HepG2 (cell line): ENCODE measurements at regions not wholly inside any gene's neighbourhood (a gene's known extent, or its start where the extent isn't known, plus 50 kb on each side); places are given as distances from the start of the nearest gene placed in this dataset.

Experiments used
- ATAC-seq: fragments of 200-7000 bp; cut with Tn5 transposase; 3 replicates; pipeline ENCODE4 v1.9.1; 2020; ENCODE audit warnings: mild to moderate bottlenecking, moderate library complexity
- BruUV-seq: library from RNA; stranded (reverse); fragments of 400-500 nt; replicated peaks from 2 replicates; lab custom pipeline; 2021; lab: Mats Ljungman, UMichigan
- CTCF ChIA-PET: fragments of 300-600 bp; formaldehyde crosslinking; extraction: SDS; loops from one replicate; lab custom pipeline; 2021; ENCODE audit warnings: low total read pairs, inconsistent platforms, low intra/inter-chr PET ratio; lab: Yijun Ruan, JAX
- POLR2A ChIA-PET: fragments of 350-600 bp; sonication (Branson Sonifier 250); formaldehyde crosslinking; loops from one replicate; lab custom pipeline; 2020; ENCODE audit warnings: antibody characterized with exemption, inconsistent platforms; lab: Yijun Ruan, JAX
- DNase-seq: peaks from one replicate; pipeline ENCODE4 v3.0.0-alpha.2; 2015; ENCODE audit warnings: low spot score
- FAIRE-seq: peaks from 3 replicates; lab custom pipeline; 2011; peaks lifted over from hg19 to GRCh38; lab: Jason Lieb, UNC
- H2AFZ ChIP-seq: one replicate; pipeline ENCODE4 v1.6.1; 2011; ENCODE audit warnings: low read length, inconsistent platforms
- H3K27ac ChIP-seq: fragments of 300-600 bp; 3 replicates; pipeline ENCODE4 v1.8.0; 2011; ENCODE audit warnings: mixed run types, mild to moderate bottlenecking, mixed read lengths, low read length, inconsistent platforms; ENCODE audit not compliant: insufficient read depth; ENCODE audit errors: extremely low read length
- H3K27me3 ChIP-seq, 2 experiments: fragments of 200-600 bp in 1 of 2; 2 replicates in 1 of 2; 3 replicates in 1 of 2; pipeline versions ENCODE4 v1.6.0 to v1.8.0; 2011; ENCODE audit warnings: low read length in 2 of 2, mild to moderate bottlenecking in 2 of 2, moderate library complexity in 2 of 2, inconsistent platforms in 1 of 2; ENCODE audit not compliant: insufficient read depth in 2 of 2, control insufficient read depth in 1 of 2
- H3K36me3 ChIP-seq, 2 experiments: fragments of 200-600 bp in 1 of 2; replicated peaks in 1 of 2; 2 replicates in 1 of 2; 3 replicates in 1 of 2; pipeline versions ENCODE4 v1.5.1 to v1.8.0; 2011; ENCODE audit warnings: low read length in 2 of 2, inconsistent platforms in 1 of 2; ENCODE audit not compliant: insufficient read depth in 2 of 2, control insufficient read depth in 1 of 2
- H3K4me1 ChIP-seq: 2 replicates; pipeline ENCODE4 v1.5.1; 2012; ENCODE audit warnings: low read length, inconsistent platforms; ENCODE audit not compliant: insufficient read depth
- H3K4me2 ChIP-seq: 2 replicates; pipeline ENCODE4 v1.6.0; 2011; ENCODE audit warnings: low read depth, low read length, inconsistent platforms
- H3K4me3 ChIP-seq, 3 experiments: fragments of 200-600 bp in 1 of 3; sonication (generic), shearing (Covaris generic) in 1 of 3; replicated peaks in 1 of 3; 2 replicates each; pipeline ENCODE4 v1.5.1; 2011 to 2016; ENCODE audit warnings: low read length in 3 of 3, inconsistent platforms in 2 of 3, low read depth in 2 of 3, mild to moderate bottlenecking in 2 of 3, control low read depth in 1 of 3, mixed read lengths in 1 of 3; ENCODE audit not compliant: insufficient read depth in 1 of 3
- H3K79me2 ChIP-seq: one replicate; pipeline ENCODE4 v1.6.1; 2011; ENCODE audit warnings: low read length, inconsistent platforms; ENCODE audit not compliant: insufficient read depth
- H3K9ac ChIP-seq: 2 replicates; pipeline ENCODE4 v1.6.0; 2011; ENCODE audit warnings: mild to moderate bottlenecking, low read depth, low read length, inconsistent platforms; ENCODE audit not compliant: insufficient read depth
- H3K9me3 ChIP-seq: 2 replicates; pipeline ENCODE4 v1.5.1; 2012; ENCODE audit warnings: mild to moderate bottlenecking, low read length
- H4K20me1 ChIP-seq: 2 replicates; pipeline ENCODE4 v1.6.0; 2011; ENCODE audit warnings: inconsistent platforms, mild to moderate bottlenecking, low read length, moderate library complexity; ENCODE audit not compliant: insufficient read depth
- CENPT ChIP-seq: sonication (generic); formaldehyde crosslinking; IDR thresholded peaks from 2 replicates; pipeline ENCODE4 v1.8.0; 2022; ENCODE audit warnings: low read depth, mild to moderate bottlenecking, moderate library complexity, missing genetic modification reagents
- HDAC1 ChIP-seq: sonication (generic); formaldehyde crosslinking; IDR thresholded peaks from 2 replicates; pipeline ENCODE4 v1.5.1; 2020; ENCODE audit warnings: mild to moderate bottlenecking, missing genetic modification reagents
- MAF1 ChIP-seq: sonication (generic); formaldehyde crosslinking; IDR thresholded peaks from 2 replicates; pipeline ENCODE4 v1.5.0; 2020; ENCODE audit warnings: missing genetic modification reagents, borderline replicate concordance
- MYC ChIP-seq: sonication (generic); formaldehyde crosslinking; IDR thresholded peaks from 2 replicates; pipeline ENCODE4 v1.9.0; 2021; ENCODE audit warnings: missing genetic modification reagents, borderline replicate concordance
- NRL ChIP-seq: sonication (generic); formaldehyde crosslinking; IDR thresholded peaks from 2 replicates; pipeline ENCODE4 v1.5.0; 2020; ENCODE audit warnings: missing genetic modification reagents, mild to moderate bottlenecking, moderate library complexity, borderline replicate concordance
- POLR2A ChIP-seq, 2 experiments: IDR thresholded peaks; 2 replicates each; pipeline ENCODE4 v1.6.1; 2011; ENCODE audit warnings: low read depth in 2 of 2, low read length in 2 of 2, mild to moderate bottlenecking in 1 of 2, moderate library complexity in 1 of 2; ENCODE audit not compliant: insufficient read depth in 1 of 2
- ZBTB3 ChIP-seq: sonication (generic); formaldehyde crosslinking; IDR thresholded peaks from 2 replicates; pipeline ENCODE4 v1.4.0; 2020; ENCODE audit warnings: low read depth, mild to moderate bottlenecking, moderate library complexity, missing genetic modification reagents, borderline replicate concordance
- ZNF333 ChIP-seq: sonication (generic); formaldehyde crosslinking; IDR thresholded peaks from 2 replicates; pipeline ENCODE4 v1.4.0; 2020; ENCODE audit warnings: mild to moderate bottlenecking, missing genetic modification reagents, borderline replicate concordance
- ZNF484 ChIP-seq: sonication (generic); formaldehyde crosslinking; IDR thresholded peaks from 2 replicates; pipeline ENCODE4 v1.5.1; 2020; ENCODE audit warnings: mild to moderate bottlenecking, low read depth, missing genetic modification reagents, borderline replicate concordance
- ZNF546 ChIP-seq: sonication (generic); formaldehyde crosslinking; conservative IDR thresholded peaks from 2 replicates; pipeline ENCODE4 v1.8.1; 2023; ENCODE audit warnings: mild to moderate bottlenecking, missing genetic modification reagents
- ZNF567 ChIP-seq: sonication (generic); formaldehyde crosslinking; IDR thresholded peaks from 2 replicates; pipeline ENCODE4 v1.8.1; 2023; ENCODE audit warnings: mild to moderate bottlenecking, missing genetic modification reagents, borderline replicate concordance
- ZNF792 ChIP-seq: IDR thresholded peaks from 2 replicates; pipeline ENCODE4 v1.6.1; 2016
- ZSCAN31 ChIP-seq: sonication (generic); formaldehyde crosslinking; IDR thresholded peaks from 2 replicates; pipeline ENCODE4 v1.5.0; 2020; ENCODE audit warnings: low read depth, mild to moderate bottlenecking, missing genetic modification reagents
- WGBS: methylation state at CpG from one replicate; pipeline ENCODE4 v1.1.6; 2017; ENCODE audit warnings: low lambda C conversion rate; 5-methylcytosine and 5-hydroxymethylcytosine counted together
- in situ Hi-C: cut with HindIII; loops from 2 replicates; pipeline ENCODE4 v1.10.0; 2017; ENCODE audit warnings: low pct_unique_long_range_greater_than_20kb; ENCODE audit not compliant: extremely low pct_ligation_motif_present
- intact Hi-C: fragments of 100-400 bp; cut with micrococcal nuclease; formaldehyde crosslinking; loops from one replicate; pipeline ENCODE4 v1.10.0; 2022; ENCODE audit not compliant: unreplicated experiment
- TF ChIP-seq, protein P1 (sequence below): IDR thresholded peaks from 2 replicates; pipeline ENCODE4 v1.6.1; 2016; ENCODE audit warnings: low read depth, control low read depth
- TF ChIP-seq, protein P2 (sequence below): sonication (generic); formaldehyde crosslinking; IDR thresholded peaks from 2 replicates; pipeline ENCODE4 v1.9.0; 2021; ENCODE audit warnings: missing genetic modification reagents, borderline replicate concordance
- TF ChIP-seq, protein P3 (sequence below): IDR thresholded peaks from 2 replicates; pipeline ENCODE4 v1.6.1; 2016; ENCODE audit warnings: missing genetic modification reagents, missing compliant biosample characterization
- TF ChIP-seq, protein P4 (sequence below): sonication (generic); formaldehyde crosslinking; IDR thresholded peaks from 2 replicates; pipeline ENCODE4 v1.5.0; 2020; ENCODE audit warnings: missing genetic modification reagents, mild to moderate bottlenecking, borderline replicate concordance

DNA sequence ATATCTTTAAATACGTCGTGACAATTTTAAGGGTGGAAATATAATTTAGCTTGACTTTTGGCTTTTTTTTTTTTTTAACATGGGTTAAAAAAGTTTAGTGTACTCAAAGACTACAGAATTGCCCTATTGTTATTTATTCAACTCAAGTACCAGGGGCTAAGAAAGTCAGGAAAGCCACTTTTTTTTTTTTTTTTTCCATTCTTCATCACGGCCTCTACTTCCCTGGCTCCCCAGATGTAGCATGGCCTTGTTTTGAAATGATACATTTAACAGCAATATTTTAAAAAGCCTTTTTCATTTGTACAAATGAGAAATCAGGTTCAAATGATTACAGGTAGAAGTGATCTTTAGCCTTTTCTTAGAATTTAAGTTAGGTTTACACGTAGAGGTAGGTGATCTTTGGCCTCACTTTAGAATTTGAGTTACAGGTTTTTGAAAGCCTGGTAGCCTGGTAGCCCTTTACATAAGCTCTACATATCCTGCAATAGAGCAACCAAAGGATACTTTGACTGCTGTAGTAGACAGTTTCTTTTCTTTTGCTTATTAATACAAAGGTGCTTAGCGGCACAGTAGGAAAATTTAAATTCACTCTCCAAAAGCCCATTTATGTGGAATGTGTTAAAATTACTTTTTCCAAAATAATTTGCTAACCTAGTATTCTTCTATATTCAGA, 160.5 kb upstream of the MMS22L start (continued):
- TF ChIP-seq ZNF792, result no peak
- no peak for TF ChIP-seq ZNF546
- no peak for TF ChIP-seq CENPT (CRISPR knock-in tag)
- TF ChIP-seq, protein P1, sequence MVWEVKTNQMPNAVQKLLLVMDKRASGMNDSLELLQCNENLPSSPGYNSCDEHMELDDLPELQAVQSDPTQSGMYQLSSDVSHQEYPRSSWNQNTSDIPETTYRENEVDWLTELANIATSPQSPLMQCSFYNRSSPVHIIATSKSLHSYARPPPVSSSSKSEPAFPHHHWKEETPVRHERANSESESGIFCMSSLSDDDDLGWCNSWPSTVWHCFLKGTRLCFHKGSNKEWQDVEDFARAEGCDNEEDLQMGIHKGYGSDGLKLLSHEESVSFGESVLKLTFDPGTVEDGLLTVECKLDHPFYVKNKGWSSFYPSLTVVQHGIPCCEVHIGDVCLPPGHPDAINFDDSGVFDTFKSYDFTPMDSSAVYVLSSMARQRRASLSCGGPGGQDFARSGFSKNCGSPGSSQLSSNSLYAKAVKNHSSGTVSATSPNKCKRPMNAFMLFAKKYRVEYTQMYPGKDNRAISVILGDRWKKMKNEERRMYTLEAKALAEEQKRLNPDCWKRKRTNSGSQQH (CRISPR knock-in tag), result no peak

DNA sequence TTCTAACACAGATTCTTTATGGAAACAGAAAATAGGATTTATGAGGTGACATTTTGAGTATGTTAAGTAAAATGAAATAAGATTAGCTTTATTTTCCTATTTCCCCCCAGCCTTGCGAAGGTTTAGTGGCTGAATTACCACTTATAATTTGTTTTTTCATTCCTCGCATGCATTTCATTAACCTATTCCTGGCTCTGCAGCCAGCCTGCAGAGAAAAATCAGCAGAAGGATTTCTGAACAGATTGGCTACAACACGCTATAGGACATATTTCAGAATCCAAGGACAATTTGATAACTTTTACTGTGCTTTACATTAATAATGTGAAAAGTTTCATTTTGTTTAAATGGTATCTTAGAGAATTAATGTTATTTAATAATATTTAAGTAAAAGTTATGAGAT, 162.4 kb upstream of the MMS22L start:
- H2AFZ ChIP-seq, result no peak overlapping the region
- H3K79me2 ChIP-seq, result no peaks in the 10 kb centered on the region
- in situ Hi-C loops, result no loop called here
- ChIA-PET POLR2A (no interaction called here), CTCF (no interaction called here)
- 16% methylated on average over 3 of the region's 3 CpGs for WGBS
- H4K20me1 ChIP-seq, result no peaks in the 10 kb centered on the region
- H3K9ac ChIP-seq, result no peak overlapping the region
- intact Hi-C loops, result no loop called here
- H3K27me3 ChIP-seq, result no peaks in the 10 kb centered on the region; a peak in 1 of 5 replicates
- H3K4me3 ChIP-seq, result no peak overlapping the region
- H3K4me1 ChIP-seq, result no peaks in the 10 kb centered on the region
- no peak overlapping the region for H3K27ac ChIP-seq
- FAIRE-seq (no peak), DNase-seq (no peak), ATAC-seq (no peak)
- BruUV-seq, result no TSS peak
- no peak for TF ChIP-seq MAF1
- TF ChIP-seq, protein P2, sequence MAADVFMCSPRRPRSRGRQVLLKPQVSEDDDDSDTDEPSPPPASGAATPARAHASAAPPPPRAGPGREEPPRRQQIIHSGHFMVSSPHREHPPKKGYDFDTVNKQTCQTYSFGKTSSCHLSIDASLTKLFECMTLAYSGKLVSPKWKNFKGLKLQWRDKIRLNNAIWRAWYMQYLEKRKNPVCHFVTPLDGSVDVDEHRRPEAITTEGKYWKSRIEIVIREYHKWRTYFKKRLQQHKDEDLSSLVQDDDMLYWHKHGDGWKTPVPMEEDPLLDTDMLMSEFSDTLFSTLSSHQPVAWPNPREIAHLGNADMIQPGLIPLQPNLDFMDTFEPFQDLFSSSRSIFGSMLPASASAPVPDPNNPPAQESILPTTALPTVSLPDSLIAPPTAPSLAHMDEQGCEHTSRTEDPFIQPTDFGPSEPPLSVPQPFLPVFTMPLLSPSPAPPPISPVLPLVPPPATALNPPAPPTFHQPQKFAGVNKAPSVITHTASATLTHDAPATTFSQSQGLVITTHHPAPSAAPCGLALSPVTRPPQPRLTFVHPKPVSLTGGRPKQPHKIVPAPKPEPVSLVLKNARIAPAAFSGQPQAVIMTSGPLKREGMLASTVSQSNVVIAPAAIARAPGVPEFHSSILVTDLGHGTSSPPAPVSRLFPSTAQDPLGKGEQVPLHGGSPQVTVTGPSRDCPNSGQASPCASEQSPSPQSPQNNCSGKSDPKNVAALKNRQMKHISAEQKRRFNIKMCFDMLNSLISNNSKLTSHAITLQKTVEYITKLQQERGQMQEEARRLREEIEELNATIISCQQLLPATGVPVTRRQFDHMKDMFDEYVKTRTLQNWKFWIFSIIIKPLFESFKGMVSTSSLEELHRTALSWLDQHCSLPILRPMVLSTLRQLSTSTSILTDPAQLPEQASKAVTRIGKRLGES, result no peak
- TF ChIP-seq ZNF333 (CRISPR knock-in tag), result no peak
- TF ChIP-seq, protein P3, sequence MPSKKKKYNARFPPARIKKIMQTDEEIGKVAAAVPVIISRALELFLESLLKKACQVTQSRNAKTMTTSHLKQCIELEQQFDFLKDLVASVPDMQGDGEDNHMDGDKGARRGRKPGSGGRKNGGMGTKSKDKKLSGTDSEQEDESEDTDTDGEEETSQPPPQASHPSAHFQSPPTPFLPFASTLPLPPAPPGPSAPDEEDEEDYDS (CRISPR knock-in tag), result no peak
- TF ChIP-seq HDAC1 (CRISPR knock-in tag), result no peak
- no peak for TF ChIP-seq ZNF484
- TF ChIP-seq POLR2A (IDR thresholded peaks at IDR 0.05; ENCODE audit: insufficient read depth in 1 of 2, low read depth in 2 of 2, low read length in 2 of 2), result no peak
- TF ChIP-seq ZNF567 (CRISPR knock-in tag), result no peak
- TF ChIP-seq MYC (CRISPR knock-in tag), result no peak
- no peak for TF ChIP-seq NRL (CRISPR knock-in tag)
- TF ChIP-seq ZSCAN31 (CRISPR knock-in tag), result no peak
- TF ChIP-seq, protein P4, sequence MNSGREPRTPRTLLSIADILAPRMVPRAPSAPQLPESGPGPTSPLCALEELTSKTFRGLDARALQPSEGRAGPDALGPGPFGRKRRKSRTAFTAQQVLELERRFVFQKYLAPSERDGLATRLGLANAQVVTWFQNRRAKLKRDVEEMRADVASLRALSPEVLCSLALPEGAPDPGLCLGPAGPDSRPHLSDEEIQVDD, result no peak
- no peak for TF ChIP-seq ZBTB3 (CRISPR knock-in tag)
- H3K9me3 ChIP-seq, result no peaks in the 10 kb centered on the region
- no peaks in the 10 kb centered on the region for H3K36me3 ChIP-seq
- H3K4me2 ChIP-seq, result no peak overlapping the region
